Activated T-cell treated with anti-CD3 and anti-CD28 coated beads, Interleukin-2, amount 50 U/mL, for 4 hours (primary cell): ENCODE measurements at regions not wholly inside any gene's neighbourhood (a gene's known extent, or its start where the extent isn't known, plus 50 kb on each side); places are given as distances from the start of the nearest gene placed in this dataset.

ENCODE experiments used
- ATAC-seq, 2 donors: fragments of 200-7000 bp; cut with Tn5 transposase; one replicate each; pipeline ENCODE4 v1.10.0; 2021
- DNase-seq: peaks from one replicate; pipeline ENCODE4 v3.0.0-alpha.2; 2020
- H3K27me3 Mint-ChIP-seq: one replicate; pipeline ENCODE4 v1.8.0; 2021; ENCODE audit warnings: low read depth, mixed read lengths
- H3K36me3 Mint-ChIP-seq: one replicate; pipeline ENCODE4 v1.8.0; 2022; ENCODE audit warnings: mixed read lengths; ENCODE audit not compliant: insufficient read depth
- H3K4me1 Mint-ChIP-seq: one replicate; pipeline ENCODE4 v1.8.0; 2021; ENCODE audit warnings: low read depth, mixed read lengths
- H3K4me3 Mint-ChIP-seq: one replicate; pipeline ENCODE4 v1.8.0; 2021; ENCODE audit warnings: mild to moderate bottlenecking, moderate library complexity, mixed read lengths
- H3K9me3 Mint-ChIP-seq: one replicate; pipeline ENCODE4 v1.8.0; 2021; ENCODE audit warnings: mixed read lengths

DNA sequence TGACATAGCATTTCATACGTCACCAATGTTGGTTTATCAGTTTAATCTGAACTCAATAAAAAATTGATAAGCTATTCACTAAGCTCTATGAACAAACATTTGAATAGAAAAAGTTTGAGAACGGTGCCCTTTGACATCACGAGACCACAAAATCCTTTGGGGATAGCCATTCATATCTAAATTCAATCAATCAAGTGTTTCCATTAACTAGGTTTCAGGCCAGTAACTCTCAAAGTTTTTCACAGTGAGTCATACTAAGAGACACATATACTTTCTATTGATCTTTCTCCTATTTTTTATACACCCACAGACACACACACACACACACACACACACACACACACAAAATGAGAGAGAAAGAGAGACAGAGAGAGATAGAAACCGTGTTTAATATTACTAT, 235.4 kb upstream of the SNX7 start:
- Mint-ChIP-seq H3K4me3 (no peak overlapping the region), H3K9me3 (no peaks in the 10 kb centered on the region), H3K36me3 (no peaks in the 10 kb centered on the region), H3K27me3 (no peaks in the 10 kb centered on the region), H3K4me1 (no peaks in the 10 kb centered on the region)
- ATAC-seq (no peak), DNase-seq (no peak)

- Mint-ChIP-seq H3K4me1 (no peaks in the 10 kb centered on the region), H3K36me3 (no peaks in the 10 kb centered on the region), H3K4me3 (no peak overlapping the region), H3K9me3 (no peaks in the 10 kb centered on the region), H3K27me3 (no peaks in the 10 kb centered on the region)
- no peak for ATAC-seq
- DNase-seq, result no peak
Measured at GRCh38 chr1:98422816-98423215, 238.7 kb upstream of the SNX7 start.

DNA sequence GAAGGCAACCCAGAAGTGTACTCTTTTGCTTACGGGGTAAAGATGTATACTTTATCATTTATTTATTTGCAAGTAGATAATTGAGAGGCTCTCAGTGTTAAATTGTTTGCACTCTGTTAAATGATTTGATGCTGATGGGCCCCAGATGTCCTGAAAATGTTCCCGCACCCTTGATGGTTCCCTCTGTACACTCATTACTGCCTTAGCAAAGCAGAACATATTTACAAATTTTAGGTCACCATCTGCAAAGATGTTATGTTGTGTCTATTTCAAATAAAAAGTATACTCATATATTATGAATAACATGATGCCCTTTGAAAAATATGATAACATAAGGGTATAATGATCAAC, 240.5 kb upstream of the SNX7 start:
- Mint-ChIP-seq H3K27me3 (no peaks in the 10 kb centered on the region), H3K36me3 (no peaks in the 10 kb centered on the region), H3K9me3 (no peaks in the 10 kb centered on the region), H3K4me3 (no peak overlapping the region), H3K4me1 (no peaks in the 10 kb centered on the region)
- DNase-seq (no peak), ATAC-seq (no peak)

GRCh38 chr1:98420376-98421084, 241.0 kb upstream of the SNX7 start:
- Mint-ChIP-seq H3K4me3 (no peak overlapping the region), H3K27me3 (no peaks in the 10 kb centered on the region), H3K36me3 (no peaks in the 10 kb centered on the region), H3K4me1 (no peaks in the 10 kb centered on the region), H3K9me3 (no peaks in the 10 kb centered on the region)
- no peak for DNase-seq
- ATAC-seq, result no peak

- Mint-ChIP-seq H3K4me1 (no peaks in the 10 kb centered on the region), H3K9me3 (no peaks in the 10 kb centered on the region), H3K27me3 (no peaks in the 10 kb centered on the region), H3K36me3 (no peaks in the 10 kb centered on the region), H3K4me3 (no peak overlapping the region)
- DNase-seq, result no peak
- no peak for ATAC-seq
Measured at GRCh38 chr1:98417820-98418219, 243.7 kb upstream of the SNX7 start.

- ATAC-seq (no peak), DNase-seq (no peak)
- no peaks in the 10 kb centered on the region for H3K36me3 Mint-ChIP-seq
- H3K4me3 Mint-ChIP-seq, result no peak overlapping the region
- peaks cover 4% of the 10 kb centered on the region for H3K4me1 Mint-ChIP-seq
- H3K9me3 Mint-ChIP-seq, result no peaks in the 10 kb centered on the region
- H3K27me3 Mint-ChIP-seq, result no peaks in the 10 kb centered on the region
Measured at GRCh38 chr1:98410082-98410481, 251.4 kb upstream of the SNX7 start.

DNA sequence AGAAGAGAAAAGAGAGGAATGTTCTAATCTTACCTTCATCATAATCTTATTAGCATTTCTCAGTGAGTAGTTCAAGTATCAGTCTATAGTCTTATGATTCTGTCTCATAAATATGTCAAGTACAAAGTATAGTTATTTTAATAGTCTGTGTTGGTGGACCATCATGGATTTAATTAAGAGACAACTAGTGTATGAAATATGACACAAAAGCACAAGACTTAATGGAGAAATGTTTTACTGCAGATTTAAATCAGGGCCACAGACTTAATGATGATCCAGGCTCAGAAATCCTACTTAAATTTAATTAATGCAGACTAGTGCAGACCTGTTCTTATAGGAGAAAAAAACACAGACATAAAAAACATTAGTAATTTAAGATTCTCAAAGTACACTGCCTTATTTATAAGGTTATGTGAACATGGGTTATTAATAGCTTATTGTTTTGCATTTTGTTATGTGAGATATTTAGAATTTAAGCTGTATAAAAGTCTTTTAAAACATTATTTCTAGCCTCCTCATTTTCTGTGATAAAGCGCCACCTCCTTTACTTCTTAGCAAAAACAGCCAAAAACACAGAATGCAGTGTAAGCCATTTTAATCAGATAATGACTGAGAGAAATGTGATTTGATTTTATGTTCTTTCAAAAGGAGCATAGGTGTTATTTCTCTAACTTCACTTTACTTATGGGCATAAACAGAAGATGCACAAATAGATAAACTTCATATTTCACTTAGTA, 255.0 kb upstream of the SNX7 start:
- H3K4me1 Mint-ChIP-seq, result peaks cover 13% of the 10 kb centered on the region
- H3K9me3 Mint-ChIP-seq, result no peaks in the 10 kb centered on the region
- DNase-seq, result no peak
- no peak for ATAC-seq
- H3K36me3 Mint-ChIP-seq, result no peaks in the 10 kb centered on the region
- no peaks in the 10 kb centered on the region for H3K27me3 Mint-ChIP-seq
- no peak overlapping the region for H3K4me3 Mint-ChIP-seq

- Mint-ChIP-seq H3K4me1 (peaks cover 13% of the 10 kb centered on the region), H3K9me3 (no peaks in the 10 kb centered on the region), H3K36me3 (no peaks in the 10 kb centered on the region), H3K27me3 (no peaks in the 10 kb centered on the region), H3K4me3 (no peak overlapping the region)
- ATAC-seq (no peak), DNase-seq (no peak)
Measured at GRCh38 chr1:98405581-98406074, 255.9 kb upstream of the SNX7 start.

GRCh38 chr1:98404866-98405265, 256.7 kb upstream of the SNX7 start:
- no peak for DNase-seq
- no peak for ATAC-seq
- H3K4me1 Mint-ChIP-seq, result peaks cover 13% of the 10 kb centered on the region
- no peaks in the 10 kb centered on the region for H3K9me3 Mint-ChIP-seq
- no peaks in the 10 kb centered on the region for H3K36me3 Mint-ChIP-seq
- H3K27me3 Mint-ChIP-seq, result no peaks in the 10 kb centered on the region
- no peak overlapping the region for H3K4me3 Mint-ChIP-seq

DNA sequence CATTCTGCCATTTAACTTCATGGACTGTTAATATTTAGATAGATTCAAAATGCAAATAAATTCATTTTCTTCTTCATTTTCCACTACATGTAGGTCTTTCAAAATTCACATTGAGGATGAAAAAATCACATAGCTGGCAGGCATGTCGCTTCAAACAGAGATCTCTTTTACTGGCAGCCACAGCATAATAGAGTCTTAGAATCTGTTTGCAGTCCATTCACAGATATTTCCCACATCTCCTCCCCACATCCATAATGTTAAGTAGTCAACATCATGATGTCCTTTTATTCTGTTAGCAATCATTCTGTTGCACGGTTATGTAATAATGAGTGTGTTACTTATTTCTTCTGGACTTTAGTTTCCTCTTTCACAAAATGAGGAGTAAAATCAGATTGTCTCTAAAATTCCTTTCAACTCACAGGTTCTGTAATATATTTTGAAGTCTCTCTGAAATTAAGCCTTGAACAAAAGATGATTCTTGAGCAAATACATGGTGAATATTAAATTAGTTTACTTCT, 257.5 kb upstream of the SNX7 start:
- DNase-seq (no peak), ATAC-seq (no peak)
- no peaks in the 10 kb centered on the region for H3K27me3 Mint-ChIP-seq
- H3K36me3 Mint-ChIP-seq, result no peaks in the 10 kb centered on the region
- H3K4me3 Mint-ChIP-seq, result no peak overlapping the region
- peaks cover 13% of the 10 kb centered on the region for H3K4me1 Mint-ChIP-seq
- no peaks in the 10 kb centered on the region for H3K9me3 Mint-ChIP-seq

GRCh38 chr1:98402860-98403259, 258.7 kb upstream of the SNX7 start:
- Mint-ChIP-seq H3K9me3 (no peaks in the 10 kb centered on the region), H3K36me3 (no peaks in the 10 kb centered on the region), H3K4me1 (peaks cover 15% of the 10 kb centered on the region), H3K27me3 (no peaks in the 10 kb centered on the region), H3K4me3 (no peak overlapping the region)
- no peak for ATAC-seq
- DNase-seq, result no peak

GRCh38 chr1:98400446-98400845, 261.1 kb upstream of the SNX7 start:
- DNase-seq (no peak), ATAC-seq (no peak)
- peaks cover 12% of the 10 kb centered on the region for H3K4me1 Mint-ChIP-seq
- H3K27me3 Mint-ChIP-seq, result no peaks in the 10 kb centered on the region
- H3K4me3 Mint-ChIP-seq, result no peak overlapping the region
- no peaks in the 10 kb centered on the region for H3K36me3 Mint-ChIP-seq
- H3K9me3 Mint-ChIP-seq, result no peaks in the 10 kb centered on the region

DNA sequence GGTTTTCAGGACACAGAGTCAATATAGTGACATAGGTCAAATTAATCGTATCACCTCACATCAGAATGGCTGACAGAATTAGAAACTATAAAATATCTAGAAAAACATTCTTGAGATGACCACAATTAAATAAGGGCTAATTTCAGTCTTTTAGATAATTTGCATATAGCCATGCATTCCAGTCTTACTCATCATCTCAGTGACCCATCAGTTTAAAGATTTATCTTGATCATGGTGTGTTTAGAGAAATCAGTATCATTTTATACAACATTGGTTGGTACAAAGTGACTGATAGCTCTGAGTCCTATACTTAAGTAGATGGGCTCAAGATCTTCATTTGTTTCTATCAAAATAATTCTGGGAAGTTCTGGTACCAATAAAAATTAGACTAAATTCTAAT, 262.3 kb upstream of the SNX7 start:
- DNase-seq (no peak), ATAC-seq (no peak)
- H3K4me3 Mint-ChIP-seq, result no peak overlapping the region
- H3K27me3 Mint-ChIP-seq, result no peaks in the 10 kb centered on the region
- H3K36me3 Mint-ChIP-seq, result no peaks in the 10 kb centered on the region
- no peaks in the 10 kb centered on the region for H3K9me3 Mint-ChIP-seq
- H3K4me1 Mint-ChIP-seq, result peaks cover 12% of the 10 kb centered on the region

DNA sequence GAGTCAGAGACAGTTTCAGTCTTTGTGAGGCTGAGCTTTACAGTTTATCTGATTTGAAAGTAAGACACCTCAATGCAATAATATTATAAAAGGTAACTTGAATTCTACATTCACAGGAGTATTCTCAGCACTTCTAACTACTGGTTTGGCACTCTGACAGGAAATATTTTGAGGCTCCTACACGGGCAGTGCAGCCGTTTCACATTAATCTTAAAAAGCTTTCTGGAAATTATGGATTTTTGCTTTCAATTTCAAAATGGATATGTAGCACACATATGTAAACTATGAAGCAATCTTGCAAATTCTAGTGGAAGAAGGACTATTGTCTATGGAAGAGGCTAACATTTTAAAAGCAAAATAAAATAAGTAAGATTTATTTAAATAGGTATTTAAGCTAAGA, 262.9 kb upstream of the SNX7 start:
- no peaks in the 10 kb centered on the region for H3K9me3 Mint-ChIP-seq
- no peaks in the 10 kb centered on the region for H3K36me3 Mint-ChIP-seq
- H3K27me3 Mint-ChIP-seq, result no peaks in the 10 kb centered on the region
- DNase-seq (no peak), ATAC-seq (no peak)
- peaks cover 9% of the 10 kb centered on the region for H3K4me1 Mint-ChIP-seq
- no peak overlapping the region for H3K4me3 Mint-ChIP-seq

DNA sequence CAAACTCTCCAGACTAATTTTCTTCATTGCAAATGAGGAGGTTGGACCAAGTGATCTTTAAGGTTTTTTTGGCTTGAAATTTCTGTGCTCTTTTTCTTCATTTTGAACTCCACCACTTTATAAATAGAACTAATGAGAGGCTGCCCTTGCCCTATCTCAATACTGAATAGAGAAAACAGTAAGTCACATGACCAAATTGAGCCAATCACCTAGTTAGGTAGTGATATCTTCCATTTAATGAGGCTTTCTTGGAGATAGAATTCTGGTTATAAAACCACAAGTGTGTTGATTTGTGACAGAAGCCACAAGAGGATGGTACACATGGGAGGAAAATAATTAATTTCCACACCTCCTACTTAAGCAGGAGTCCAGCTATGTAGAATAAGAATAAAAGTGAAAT, 263.4 kb upstream of the SNX7 start:
- H3K27me3 Mint-ChIP-seq, result no peaks in the 10 kb centered on the region
- ATAC-seq, result no peak
- H3K4me3 Mint-ChIP-seq, result no peak overlapping the region
- H3K36me3 Mint-ChIP-seq, result no peaks in the 10 kb centered on the region
- DNase-seq, result no peak
- no peaks in the 10 kb centered on the region for H3K9me3 Mint-ChIP-seq
- H3K4me1 Mint-ChIP-seq, result peaks cover 7% of the 10 kb centered on the region
